HepG2 (cell line): ENCODE measurements at regions not wholly inside any gene's neighbourhood (a gene's known extent, or its start where the extent isn't known, plus 50 kb on each side); places are given as distances from the start of the nearest gene placed in this dataset.
"Not testable (repeated sequence)": the region's sequence is repeated elsewhere in the genome, so short reads cannot be mapped to it uniquely, and the experiment has no call there.

Source experiments
- ATAC-seq: fragments of 200-7000 bp; cut with Tn5 transposase; 3 replicates; pipeline ENCODE4 v1.9.1; 2020; ENCODE audit warnings: mild to moderate bottlenecking, moderate library complexity
- BruUV-seq: library from RNA; stranded (reverse); fragments of 400-500 nt; replicated peaks from 2 replicates; lab custom pipeline; 2021; lab: Mats Ljungman, UMichigan
- CTCF ChIA-PET: fragments of 300-600 bp; formaldehyde crosslinking; extraction: SDS; loops from one replicate; lab custom pipeline; 2021; ENCODE audit warnings: low total read pairs, inconsistent platforms, low intra/inter-chr PET ratio; lab: Yijun Ruan, JAX
- POLR2A ChIA-PET: fragments of 350-600 bp; sonication (Branson Sonifier 250); formaldehyde crosslinking; loops from one replicate; lab custom pipeline; 2020; ENCODE audit warnings: antibody characterized with exemption, inconsistent platforms; lab: Yijun Ruan, JAX
- DNase-seq: peaks from one replicate; pipeline ENCODE4 v3.0.0-alpha.2; 2015; ENCODE audit warnings: low spot score
- FAIRE-seq: peaks from 3 replicates; lab custom pipeline; 2011; peaks lifted over from hg19 to GRCh38; lab: Jason Lieb, UNC
- H2AFZ ChIP-seq: one replicate; pipeline ENCODE4 v1.6.1; 2011; ENCODE audit warnings: low read length, inconsistent platforms
- H3K27ac ChIP-seq: fragments of 300-600 bp; 3 replicates; pipeline ENCODE4 v1.8.0; 2011; ENCODE audit warnings: mixed run types, mild to moderate bottlenecking, mixed read lengths, low read length, inconsistent platforms; ENCODE audit not compliant: insufficient read depth; ENCODE audit errors: extremely low read length
- H3K27me3 ChIP-seq, 2 experiments: fragments of 200-600 bp in 1 of 2; 2 replicates in 1 of 2; 3 replicates in 1 of 2; pipeline versions ENCODE4 v1.6.0 to v1.8.0; 2011; ENCODE audit warnings: low read length in 2 of 2, mild to moderate bottlenecking in 2 of 2, moderate library complexity in 2 of 2, inconsistent platforms in 1 of 2; ENCODE audit not compliant: insufficient read depth in 2 of 2, control insufficient read depth in 1 of 2
- H3K36me3 ChIP-seq, 2 experiments: fragments of 200-600 bp in 1 of 2; replicated peaks in 1 of 2; 2 replicates in 1 of 2; 3 replicates in 1 of 2; pipeline versions ENCODE4 v1.5.1 to v1.8.0; 2011; ENCODE audit warnings: low read length in 2 of 2, inconsistent platforms in 1 of 2; ENCODE audit not compliant: insufficient read depth in 2 of 2, control insufficient read depth in 1 of 2
- H3K4me1 ChIP-seq: 2 replicates; pipeline ENCODE4 v1.5.1; 2012; ENCODE audit warnings: low read length, inconsistent platforms; ENCODE audit not compliant: insufficient read depth
- H3K4me2 ChIP-seq: 2 replicates; pipeline ENCODE4 v1.6.0; 2011; ENCODE audit warnings: low read depth, low read length, inconsistent platforms
- H3K4me3 ChIP-seq, 3 experiments: fragments of 200-600 bp in 1 of 3; sonication (generic), shearing (Covaris generic) in 1 of 3; replicated peaks in 1 of 3; 2 replicates each; pipeline ENCODE4 v1.5.1; 2011 to 2016; ENCODE audit warnings: low read length in 3 of 3, inconsistent platforms in 2 of 3, low read depth in 2 of 3, mild to moderate bottlenecking in 2 of 3, control low read depth in 1 of 3, mixed read lengths in 1 of 3; ENCODE audit not compliant: insufficient read depth in 1 of 3
- H3K79me2 ChIP-seq: one replicate; pipeline ENCODE4 v1.6.1; 2011; ENCODE audit warnings: low read length, inconsistent platforms; ENCODE audit not compliant: insufficient read depth
- H3K9ac ChIP-seq: 2 replicates; pipeline ENCODE4 v1.6.0; 2011; ENCODE audit warnings: mild to moderate bottlenecking, low read depth, low read length, inconsistent platforms; ENCODE audit not compliant: insufficient read depth
- H3K9me3 ChIP-seq: 2 replicates; pipeline ENCODE4 v1.5.1; 2012; ENCODE audit warnings: mild to moderate bottlenecking, low read length
- H4K20me1 ChIP-seq: 2 replicates; pipeline ENCODE4 v1.6.0; 2011; ENCODE audit warnings: inconsistent platforms, mild to moderate bottlenecking, low read length, moderate library complexity; ENCODE audit not compliant: insufficient read depth
- AHDC1 ChIP-seq: sonication (generic); formaldehyde crosslinking; IDR thresholded peaks from 2 replicates; pipeline ENCODE4 v1.5.1; 2020; ENCODE audit warnings: mild to moderate bottlenecking, missing genetic modification reagents, borderline replicate concordance
- FOSL1 ChIP-seq: sonication (generic); formaldehyde crosslinking; IDR thresholded peaks from 2 replicates; pipeline ENCODE4 v1.9.0; 2021; ENCODE audit warnings: missing genetic modification reagents, borderline replicate concordance
- MXD1 ChIP-seq: sonication (generic); formaldehyde crosslinking; IDR thresholded peaks from 2 replicates; pipeline ENCODE4 v1.4.0; 2020; ENCODE audit warnings: mild to moderate bottlenecking, missing genetic modification reagents
- ZNF318 ChIP-seq: sonication (generic); formaldehyde crosslinking; IDR thresholded peaks from 2 replicates; pipeline ENCODE4 v1.4.0; 2020; ENCODE audit warnings: mild to moderate bottlenecking, missing genetic modification reagents
- ZSCAN29 ChIP-seq: sonication (generic); formaldehyde crosslinking; conservative IDR thresholded peaks from 2 replicates; pipeline ENCODE4 v1.4.0; 2020; ENCODE audit warnings: mild to moderate bottlenecking, missing genetic modification reagents
- WGBS: methylation state at CpG from one replicate; pipeline ENCODE4 v1.1.6; 2017; ENCODE audit warnings: low lambda C conversion rate; 5-methylcytosine and 5-hydroxymethylcytosine counted together
- in situ Hi-C: cut with HindIII; loops from 2 replicates; pipeline ENCODE4 v1.10.0; 2017; ENCODE audit warnings: low pct_unique_long_range_greater_than_20kb; ENCODE audit not compliant: extremely low pct_ligation_motif_present
- intact Hi-C: fragments of 100-400 bp; cut with micrococcal nuclease; formaldehyde crosslinking; loops from one replicate; pipeline ENCODE4 v1.10.0; 2022; ENCODE audit not compliant: unreplicated experiment

GRCh38 chr5:118392491-118392890 is 595.9 kb downstream of the DTWD2 start (continued):
- no peak for TF ChIP-seq AHDC1 (CRISPR knock-in tag)
- TF ChIP-seq ZNF318 (CRISPR knock-in tag): no peak
- no peak for TF ChIP-seq FOSL1 (CRISPR knock-in tag)
- TF ChIP-seq ZSCAN29: no peak
- TF ChIP-seq MXD1 (CRISPR knock-in tag): no peak

GRCh38 chr5:118382931-118383330 is 605.4 kb downstream of the DTWD2 start:
- DNase-seq, H3K9me3 ChIP-seq, in situ Hi-C loops, H3K27me3 ChIP-seq, H3K4me3 ChIP-seq, FAIRE-seq, ATAC-seq, H3K4me2 ChIP-seq, intact Hi-C loops, H3K36me3 ChIP-seq, CTCF ChIA-PET, BruUV-seq, POLR2A ChIA-PET, H3K27ac ChIP-seq, H3K79me2 ChIP-seq, H3K9ac ChIP-seq, H3K4me1 ChIP-seq, H2AFZ ChIP-seq, H4K20me1 ChIP-seq: not testable (repeated sequence)
- 21% methylated on average over 11 of the region's 15 CpGs for WGBS
